Lung (tissue), 11 donors: ENCODE measurements at regions not wholly inside any gene's neighbourhood (a gene's known extent, or its start where the extent isn't known, plus 50 kb on each side); places are given as distances from the start of the nearest gene placed in this dataset.

Experiments used
- ATAC-seq: fragments of 200-7000 bp; cut with Tn5 transposase; one replicate; pipeline ENCODE4 v1.9.1; 2020; ENCODE audit warnings: moderate number of reproducible peaks; ENCODE audit not compliant: insufficient read depth, low FRiP score
- DNase-seq, 3 donors: peaks; one replicate each; pipeline ENCODE4 v3.0.0-alpha.2; 2013 to 2017
- H3K27ac ChIP-seq, 2 donors: one replicate each; pipeline ENCODE4 v1.5.1; 2013; ENCODE audit warnings: mild to moderate bottlenecking in 2 of 2, moderate library complexity in 2 of 2, control low read depth in 1 of 2, inconsistent platforms in 1 of 2, low read depth in 1 of 2, low read length in 1 of 2
- H3K27me3 ChIP-seq, 3 donors: one replicate each; pipeline ENCODE4 v1.5.1; 2013; ENCODE audit warnings: low read length in 2 of 3; ENCODE audit not compliant: control insufficient read depth in 3 of 3, insufficient read depth in 3 of 3
- H3K36me3 ChIP-seq, 4 donors: one replicate each; pipeline ENCODE4 v1.5.1; 2013; ENCODE audit warnings: low read length in 4 of 4, mild to moderate bottlenecking in 1 of 4, moderate library complexity in 1 of 4; ENCODE audit not compliant: control insufficient read depth in 4 of 4, insufficient read depth in 4 of 4
- H3K4me1 ChIP-seq, 5 donors: one replicate each; pipeline ENCODE4 v1.5.1; 2013; ENCODE audit warnings: low read length in 5 of 5, mild to moderate bottlenecking in 2 of 5, moderate library complexity in 1 of 5; ENCODE audit not compliant: control insufficient read depth in 5 of 5, insufficient read depth in 5 of 5
- H3K4me3 ChIP-seq: one replicate; pipeline ENCODE4 v1.5.1; 2013; ENCODE audit warnings: mild to moderate bottlenecking, control low read depth, moderate library complexity
- H3K9ac ChIP-seq, 2 donors: one replicate each; pipeline ENCODE4 v1.5.1; 2013; ENCODE audit warnings: low read length in 2 of 2, control low read depth in 1 of 2; ENCODE audit not compliant: insufficient read depth in 1 of 2
- H3K9me3 ChIP-seq, 4 donors: one replicate each; pipeline ENCODE4 v1.5.1; 2013; ENCODE audit warnings: low read length in 3 of 4, mild to moderate bottlenecking in 1 of 4, moderate library complexity in 1 of 4; ENCODE audit not compliant: control insufficient read depth in 4 of 4, insufficient read depth in 3 of 4
- WGBS, 2 donors: extraction: QIAGEN DNeasy Blood & Tissue Kit; methylation state at CpG; one replicate each; pipeline ENCODE4 v1.1.7; 2013; 5-methylcytosine and 5-hydroxymethylcytosine counted together
- TF ChIP-seq, protein P1 (sequence below): IDR thresholded peaks from 2 replicates; pipeline ENCODE4 v1.5.1; 2012; ENCODE audit warnings: mild to moderate bottlenecking; ENCODE audit errors: control extremely low read depth, extremely low read depth
- donor health status: control.
- donor health status: control.
- donor health status: Bipolar disorder and iron deficiency.
- donor health status: healthy.
- donor health status: DM: yes; HTN: yes; CAD: no.

DNA sequence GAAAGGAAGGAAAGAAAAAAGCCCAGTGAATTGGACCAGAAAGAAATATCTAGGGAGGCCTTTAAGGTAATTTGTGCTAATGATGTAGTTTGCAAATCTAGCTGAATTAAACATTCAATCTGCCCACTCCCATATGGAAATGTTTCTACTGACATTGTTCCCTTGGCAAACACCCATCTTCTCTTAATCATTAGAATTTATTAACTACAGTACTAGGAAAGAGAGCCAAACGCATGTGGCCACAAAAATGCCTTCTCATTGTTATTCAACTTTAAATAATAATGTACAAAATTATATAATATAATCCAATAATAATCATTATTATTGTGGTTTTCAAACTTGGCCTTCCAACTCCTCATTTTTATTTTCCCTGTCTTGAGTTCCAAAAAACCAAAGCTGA lies 234.7 kb downstream of the NHLRC3 start:
- peaks cover 0 to 4% (median 2%) of the 10 kb centered on the region in 5 donors for H3K4me1 ChIP-seq
- H3K4me3 ChIP-seq: no peak overlapping the region
- peak in 2 of 3 donors; percentile 46 to 75 for DNase-seq
- TF ChIP-seq, protein P1, sequence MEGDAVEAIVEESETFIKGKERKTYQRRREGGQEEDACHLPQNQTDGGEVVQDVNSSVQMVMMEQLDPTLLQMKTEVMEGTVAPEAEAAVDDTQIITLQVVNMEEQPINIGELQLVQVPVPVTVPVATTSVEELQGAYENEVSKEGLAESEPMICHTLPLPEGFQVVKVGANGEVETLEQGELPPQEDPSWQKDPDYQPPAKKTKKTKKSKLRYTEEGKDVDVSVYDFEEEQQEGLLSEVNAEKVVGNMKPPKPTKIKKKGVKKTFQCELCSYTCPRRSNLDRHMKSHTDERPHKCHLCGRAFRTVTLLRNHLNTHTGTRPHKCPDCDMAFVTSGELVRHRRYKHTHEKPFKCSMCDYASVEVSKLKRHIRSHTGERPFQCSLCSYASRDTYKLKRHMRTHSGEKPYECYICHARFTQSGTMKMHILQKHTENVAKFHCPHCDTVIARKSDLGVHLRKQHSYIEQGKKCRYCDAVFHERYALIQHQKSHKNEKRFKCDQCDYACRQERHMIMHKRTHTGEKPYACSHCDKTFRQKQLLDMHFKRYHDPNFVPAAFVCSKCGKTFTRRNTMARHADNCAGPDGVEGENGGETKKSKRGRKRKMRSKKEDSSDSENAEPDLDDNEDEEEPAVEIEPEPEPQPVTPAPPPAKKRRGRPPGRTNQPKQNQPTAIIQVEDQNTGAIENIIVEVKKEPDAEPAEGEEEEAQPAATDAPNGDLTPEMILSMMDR: no peak
- no peak overlapping the region for H3K9ac ChIP-seq
- 73 to 79% methylated on average over 1 of the region's 1 CpG for WGBS, 2 donors
- no peaks in the 10 kb centered on the region for H3K27me3 ChIP-seq
- no peaks in the 10 kb centered on the region for H3K36me3 ChIP-seq
- H3K9me3 ChIP-seq: no peaks in the 10 kb centered on the region
- H3K27ac ChIP-seq: no peak overlapping the region
- no peak for ATAC-seq

DNA sequence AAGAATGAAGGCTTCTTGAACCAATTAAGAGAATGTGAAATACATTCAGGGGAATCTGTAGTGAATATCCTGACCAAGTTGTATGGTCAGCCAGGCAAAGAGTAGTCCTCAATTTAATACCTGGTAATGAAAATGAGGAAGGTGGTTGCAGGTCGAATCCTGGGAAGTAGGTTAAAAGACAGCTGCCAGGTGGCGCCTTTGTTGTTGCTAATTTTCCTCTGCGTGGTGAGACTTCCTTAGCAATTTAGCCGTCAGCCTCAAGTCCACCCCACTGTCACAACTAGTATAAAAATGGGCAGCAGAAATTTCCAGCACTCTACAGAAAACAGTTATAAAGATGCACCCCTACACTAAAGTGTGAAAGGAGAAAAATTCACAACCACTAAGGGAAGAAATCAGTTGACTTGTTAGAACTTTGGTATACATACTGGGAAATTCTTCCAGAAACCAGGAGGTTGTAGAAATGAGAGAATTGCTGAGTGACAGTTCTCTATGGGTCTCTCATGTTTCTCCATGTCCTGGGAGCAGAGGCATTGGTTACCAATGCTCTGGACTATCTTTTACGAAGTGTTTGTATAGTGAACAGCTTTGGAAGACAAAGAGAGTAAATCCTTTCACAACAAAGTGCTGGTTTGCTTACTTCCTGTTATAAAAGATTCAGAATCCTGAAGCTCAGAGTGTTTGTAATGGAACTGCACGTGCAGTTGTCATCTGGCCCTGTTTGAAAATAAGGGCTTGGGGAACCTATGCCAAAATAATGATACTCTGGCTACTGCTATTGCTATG lies 235.9 kb downstream of the NHLRC3 start:
- TF ChIP-seq, protein P1: peak; percentile 3
- no peaks in the 10 kb centered on the region for H3K27me3 ChIP-seq
- H3K4me1 ChIP-seq: peaks cover 0 to 4% (median 2%) of the 10 kb centered on the region in 5 donors
- H3K4me3 ChIP-seq: no peak overlapping the region
- no peaks in the 10 kb centered on the region for H3K36me3 ChIP-seq
- DNase-seq (peak in 1 of 3 donors; percentile 31), ATAC-seq (peak; percentile 27)
- no peaks in the 10 kb centered on the region for H3K9me3 ChIP-seq
- no peak overlapping the region for H3K27ac ChIP-seq
- H3K9ac ChIP-seq: no peak overlapping the region
- WGBS, 2 donors: 35 to 41% methylated on average over 6 of the region's 6 CpGs

DNA sequence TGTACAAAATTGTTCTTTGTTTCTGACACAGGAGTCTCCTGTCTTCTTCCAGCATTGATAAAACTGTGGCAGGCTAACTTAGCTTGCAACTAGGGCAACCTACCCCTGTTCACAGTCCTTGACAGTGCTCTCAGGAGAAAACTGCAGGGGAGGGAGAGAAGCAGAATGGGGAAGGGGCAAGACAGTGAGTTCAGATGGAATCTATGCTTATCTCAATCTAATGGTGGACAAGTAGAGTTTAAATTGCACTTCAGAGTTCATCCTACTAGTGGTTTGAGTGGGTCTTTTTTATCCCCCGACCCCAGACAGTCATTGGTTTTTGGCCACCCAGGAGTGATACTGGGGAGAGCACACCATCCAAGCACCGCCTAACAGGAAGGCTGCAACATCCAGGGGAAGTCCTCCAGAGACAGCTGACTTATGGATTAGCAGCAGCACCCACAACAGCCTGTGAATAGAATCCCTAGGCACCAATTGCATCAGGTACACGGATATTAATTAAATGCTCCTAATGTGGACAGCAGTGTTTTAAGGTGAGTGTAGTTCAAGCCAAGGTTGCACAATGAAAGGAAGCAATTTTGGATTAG lies 236.6 kb downstream of the NHLRC3 start:
- ATAC-seq (no peak), DNase-seq (no peak)
- Histone ChIP-seq H3K9ac (no peak overlapping the region), H3K4me3 (no peak overlapping the region), H3K36me3 (no peaks in the 10 kb centered on the region), H3K27me3 (no peaks in the 10 kb centered on the region), H3K4me1 (peaks cover 0 to 4% (median 2%) of the 10 kb centered on the region in 5 donors), H3K27ac (no peak overlapping the region), H3K9me3 (no peaks in the 10 kb centered on the region)
- TF ChIP-seq, protein P1: no peak
- WGBS, 2 donors: 68 to 73% methylated on average over 3 of the region's 3 CpGs
